Progenitor cell of endocrine pancreas (in vitro differentiated cells): ENCODE measurements at regions not wholly inside any gene's neighbourhood (a gene's known extent, or its start where the extent isn't known, plus 50 kb on each side); places are given as distances from the start of the nearest gene placed in this dataset.
A peak's percentile ranks its signal among the peaks of the same experiment; 100 is the strongest.

Source experiments
- DNase-seq: peaks from one replicate; pipeline ENCODE4 v3.0.0; 2021; ENCODE audit warnings: low spot score; ENCODE audit not compliant: unreplicated experiment
- H3K27ac Mint-ChIP-seq: 2 replicates; pipeline ENCODE4 v1.8.0; 2021; ENCODE audit warnings: mild to moderate bottlenecking, moderate library complexity, mixed read lengths
- H3K27me3 Mint-ChIP-seq: 2 replicates; pipeline ENCODE4 v1.8.0; 2021; ENCODE audit warnings: mixed read lengths
- H3K36me3 Mint-ChIP-seq: 2 replicates; pipeline ENCODE4 v1.8.0; 2022; ENCODE audit warnings: mixed read lengths; ENCODE audit not compliant: insufficient read depth
- H3K4me1 Mint-ChIP-seq: 2 replicates; pipeline ENCODE4 v1.8.0; 2021; ENCODE audit warnings: low read depth, mixed read lengths
- H3K4me3 Mint-ChIP-seq: 2 replicates; pipeline ENCODE4 v1.8.0; 2021; ENCODE audit warnings: low read depth, mild to moderate bottlenecking, moderate library complexity, mixed read lengths
- H3K9me3 Mint-ChIP-seq: 2 replicates; pipeline ENCODE4 v1.8.0; 2021; ENCODE audit warnings: low read depth, mixed read lengths
- CTCF ChIP-seq: fragments of 200-600 bp; sonication (generic); IDR thresholded peaks from one replicate; pipeline ENCODE4 v1.5.0; 2021; ENCODE audit warnings: antibody characterized with exemption, mild to moderate bottlenecking; ENCODE audit not compliant: unreplicated experiment

- no peak overlapping the region for H3K4me3 Mint-ChIP-seq
- peaks cover 2% of the 10 kb centered on the region for H3K36me3 Mint-ChIP-seq
- peaks cover 5% of the 10 kb centered on the region for H3K4me1 Mint-ChIP-seq
- no peak for DNase-seq
- TF ChIP-seq CTCF: no peak
- no peak overlapping the region for H3K27ac Mint-ChIP-seq
- H3K9me3 Mint-ChIP-seq: peaks cover 16% of the 10 kb centered on the region
- no peaks in the 10 kb centered on the region for H3K27me3 Mint-ChIP-seq
Observed at GRCh38 chr15:94894056-94894455, 662.7 kb downstream of the MCTP2 start.

DNA sequence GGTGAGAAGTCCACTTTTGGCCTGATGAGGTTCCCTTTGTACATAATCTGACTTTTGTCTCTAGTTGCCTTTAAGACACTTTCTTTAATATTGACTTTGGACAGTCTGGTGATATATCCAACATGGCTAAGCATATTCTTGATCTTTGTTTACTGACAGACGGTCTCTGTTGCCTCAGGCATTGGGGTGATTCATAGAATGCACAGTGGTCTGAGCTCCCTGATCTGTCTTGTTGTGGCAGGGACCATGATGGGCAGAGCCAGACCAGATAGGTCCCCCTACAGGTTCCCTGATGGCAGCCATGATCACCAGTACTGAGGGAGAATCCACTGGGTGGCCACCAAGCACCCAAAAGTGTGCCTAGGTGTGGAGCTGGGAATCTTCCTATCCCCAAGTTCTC is 678.1 kb downstream of the MCTP2 start:
- Mint-ChIP-seq H3K9me3 (peaks cover 31% of the 10 kb centered on the region), H3K36me3 (no peaks in the 10 kb centered on the region), H3K27me3 (no peaks in the 10 kb centered on the region), H3K4me3 (no peak overlapping the region), H3K27ac (no peak overlapping the region), H3K4me1 (peaks cover 3% of the 10 kb centered on the region)
- TF ChIP-seq CTCF: no peak
- no peak for DNase-seq

DNA sequence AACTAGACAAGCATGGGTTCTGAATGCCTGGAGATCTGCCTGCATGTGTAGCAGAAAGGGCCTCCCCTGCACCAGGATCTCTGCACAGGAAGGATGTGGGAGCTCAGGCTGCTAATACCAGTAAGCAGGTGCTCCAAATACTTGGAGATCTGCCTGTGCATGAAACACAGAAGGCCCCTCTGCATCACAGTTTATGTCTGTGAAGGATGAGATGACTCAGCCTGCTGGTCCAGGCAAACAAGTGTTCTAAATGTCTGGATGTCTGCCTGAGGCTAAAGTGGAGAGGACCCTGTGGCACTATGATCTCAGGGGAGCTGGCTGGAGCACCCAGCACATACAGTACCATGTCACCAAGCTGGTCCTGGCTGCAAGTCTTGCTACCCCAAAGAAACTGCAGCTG is 678.8 kb downstream of the MCTP2 start:
- Mint-ChIP-seq H3K4me1 (peaks cover 7% of the 10 kb centered on the region), H3K27ac (no peak overlapping the region), H3K4me3 (no peak overlapping the region), H3K36me3 (no peaks in the 10 kb centered on the region), H3K27me3 (no peaks in the 10 kb centered on the region), H3K9me3 (peaks cover 35% of the 10 kb centered on the region)
- TF ChIP-seq CTCF: no peak
- no peak for DNase-seq

DNA sequence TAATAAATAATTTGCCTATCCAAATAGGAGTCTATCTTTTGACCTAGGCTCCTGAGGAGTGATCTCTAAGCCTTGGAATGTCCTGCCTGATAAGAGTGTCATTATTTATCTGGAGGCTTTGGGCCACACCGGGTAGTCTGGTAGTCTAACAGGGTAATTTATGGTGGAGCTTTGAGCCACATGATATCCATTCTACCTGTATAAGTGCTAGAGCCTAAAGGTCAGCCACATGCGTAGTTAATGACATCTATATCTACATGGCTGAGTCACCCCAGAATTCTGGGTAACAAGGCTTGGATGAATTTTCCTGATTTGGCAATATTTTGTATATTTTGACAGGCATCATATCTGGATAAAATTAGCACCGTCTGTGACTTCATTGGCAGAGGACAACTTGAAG is 681.4 kb downstream of the MCTP2 start:
- peaks cover 11% of the 10 kb centered on the region for H3K4me1 Mint-ChIP-seq
- H3K9me3 Mint-ChIP-seq: peaks cover 25% of the 10 kb centered on the region
- no peaks in the 10 kb centered on the region for H3K27me3 Mint-ChIP-seq
- H3K27ac Mint-ChIP-seq: no peak overlapping the region
- no peak for DNase-seq
- no peak overlapping the region for H3K4me3 Mint-ChIP-seq
- no peak for TF ChIP-seq CTCF
- no peaks in the 10 kb centered on the region for H3K36me3 Mint-ChIP-seq

GRCh38 chr15:94917068-94917467 is 685.7 kb downstream of the MCTP2 start:
- no peaks in the 10 kb centered on the region for H3K36me3 Mint-ChIP-seq
- no peak for TF ChIP-seq CTCF
- H3K27me3 Mint-ChIP-seq: no peaks in the 10 kb centered on the region
- H3K27ac Mint-ChIP-seq: peak overlapping the region; percentile 23
- H3K4me1 Mint-ChIP-seq: peaks cover 10% of the 10 kb centered on the region
- H3K4me3 Mint-ChIP-seq: no peak overlapping the region
- DNase-seq: no peak
- H3K9me3 Mint-ChIP-seq: peaks cover 11% of the 10 kb centered on the region
